ENCODE measurements at regions not wholly inside any gene's neighbourhood (a gene's known extent, or its start where the extent isn't known, plus 50 kb on each side); places are given as distances from the start of the nearest gene placed in this dataset.

GRCh38 chr4:171524903-171525302, 288.3 kb upstream of the GALNTL6 start:
- no peak for DNase-seq (ENCODE audit: low read depth in 1 of 2, low spot score in 2 of 2)
- H2BK120ac ChIP-seq (replicated peaks; ENCODE audit: low read depth, low read length): no peak overlapping the region
- H3K14ac ChIP-seq (ENCODE audit: insufficient read length): no peak overlapping the region
- no peak overlapping the region for H2AK5ac ChIP-seq (ENCODE audit: low read depth, low read length)
- H3K4me3 ChIP-seq (ENCODE audit: extremely low read depth in 1 of 4, insufficient read depth in 2 of 4, low read depth in 3 of 4, low read length in 4 of 4): no peak overlapping the region
- no peak overlapping the region for H2AFZ ChIP-seq (ENCODE audit: low read length)
- no peak overlapping the region for H2BK15ac ChIP-seq (ENCODE audit: low read length)
- no peaks in the 10 kb centered on the region for H3K27me3 ChIP-seq (replicated peaks in 1 of 4; ENCODE audit: control insufficient read depth in 3 of 4, extremely low read depth in 1 of 4, insufficient read depth in 3 of 4, low read length in 3 of 4)
- H3K79me2 ChIP-seq (ENCODE audit: control insufficient read depth in 1 of 2, insufficient read depth in 2 of 2, low read length in 2 of 2): no peaks in the 10 kb centered on the region
- no peaks in the 10 kb centered on the region for H3K9me3 ChIP-seq (ENCODE audit: insufficient read depth in 2 of 2, low read depth in 1 of 2, low read length in 1 of 2)
- H2BK12ac ChIP-seq (ENCODE audit: low read depth, low read length): no peak overlapping the region
- 84% methylated on average over 5 of the region's 5 CpGs; no CpG with 5 or more reads in 1 of the 2 experiments for WGBS, 2 experiments (ENCODE audit: extremely low coverage in 1 of 2, insufficient coverage in 1 of 2, insufficient read length in 1 of 2, insufficient replicate concordance in 2 of 2, low coverage in 1 of 2, low lambda C conversion rate in 2 of 2, missing lambda C conversion rate in 1 of 2)
- no peak overlapping the region for H4K91ac ChIP-seq (replicated peaks; ENCODE audit: insufficient read length, low read length)
- no peak overlapping the region for H3K4ac ChIP-seq (replicated peaks; ENCODE audit: insufficient read length, low read depth, low read length)
- H3K27ac ChIP-seq (ENCODE audit: low read depth, low read length): no peak overlapping the region
- H3K4me2 ChIP-seq (ENCODE audit: insufficient read depth in 1 of 2, low read depth in 2 of 2, low read length in 2 of 2): no peak overlapping the region
- FAIRE-seq: no peak
- no peaks in the 10 kb centered on the region for H3K23me2 ChIP-seq (ENCODE audit: low read depth, low read length)
- H3K56ac ChIP-seq (replicated peaks; ENCODE audit: insufficient read length, low read depth, low read length): no peak overlapping the region
- H2BK20ac ChIP-seq (ENCODE audit: low read length): no peak overlapping the region
- no peaks in the 10 kb centered on the region for H4K20me1 ChIP-seq (replicated peaks in 1 of 2; ENCODE audit: control insufficient read depth in 1 of 2, insufficient read depth in 2 of 2, low read length in 2 of 2)
- no peak overlapping the region for H4K5ac ChIP-seq (ENCODE audit: insufficient read length, low read depth, low read length)
- H3K9ac ChIP-seq (replicated peaks in 1 of 4; ENCODE audit: extremely low read depth in 1 of 4, low read depth in 3 of 4, low read length in 3 of 4): no peak overlapping the region
- POLR2A ChIA-PET (ENCODE audit: partially characterized antibody): no interaction called here
- CTCF ChIA-PET (ENCODE audit: partially characterized antibody): no interaction called here
- no peaks in the 10 kb centered on the region for H3K36me3 ChIP-seq (ENCODE audit: control insufficient read depth in 2 of 4, insufficient read depth in 4 of 4, low read length in 3 of 4)
- H4K8ac ChIP-seq (ENCODE audit: extremely low read depth, insufficient read depth, low read length): no peak overlapping the region
- TF ChIP-seq BCL11A (IDR thresholded peaks at IDR 0.05; ENCODE audit: low read depth in 2 of 2, low read length in 2 of 2) (no peak), TAF1 (IDR thresholded peaks at IDR 0.05; ENCODE audit: low read depth, low read length) (no peak)
- H3K18ac ChIP-seq (ENCODE audit: extremely low read depth, low read length): no peak overlapping the region
- H2BK5ac ChIP-seq (ENCODE audit: low read depth, low read length): no peak overlapping the region
- no peaks in the 10 kb centered on the region for H3K79me1 ChIP-seq (ENCODE audit: low read depth, low read length)
- H3K4me1 ChIP-seq (replicated peaks in 1 of 4; ENCODE audit: control insufficient read depth in 3 of 4, insufficient read depth in 4 of 4, low read length in 3 of 4): no peaks in the 10 kb centered on the region
- H3K23ac ChIP-seq (ENCODE audit: insufficient read length): no peak overlapping the region
